NB4 (cell line): ENCODE measurements at regions not wholly inside any gene's neighbourhood (a gene's known extent, or its start where the extent isn't known, plus 50 kb on each side); places are given as distances from the start of the nearest gene placed in this dataset.

Source experiments
- CTCF ChIP-seq: IDR thresholded peaks from one replicate; pipeline ENCODE4 v1.5.1; 2012; ENCODE audit warnings: low read depth, low read length
- MAX ChIP-seq: IDR thresholded peaks from 2 replicates; pipeline ENCODE4 v1.6.1; 2011; ENCODE audit warnings: low read depth, low read length
- POLR2A ChIP-seq: IDR thresholded peaks from 2 replicates; pipeline ENCODE4 v1.6.1; 2011; ENCODE audit warnings: mild to moderate bottlenecking; ENCODE audit not compliant: insufficient read length; ENCODE audit errors: extremely low read depth

DNA sequence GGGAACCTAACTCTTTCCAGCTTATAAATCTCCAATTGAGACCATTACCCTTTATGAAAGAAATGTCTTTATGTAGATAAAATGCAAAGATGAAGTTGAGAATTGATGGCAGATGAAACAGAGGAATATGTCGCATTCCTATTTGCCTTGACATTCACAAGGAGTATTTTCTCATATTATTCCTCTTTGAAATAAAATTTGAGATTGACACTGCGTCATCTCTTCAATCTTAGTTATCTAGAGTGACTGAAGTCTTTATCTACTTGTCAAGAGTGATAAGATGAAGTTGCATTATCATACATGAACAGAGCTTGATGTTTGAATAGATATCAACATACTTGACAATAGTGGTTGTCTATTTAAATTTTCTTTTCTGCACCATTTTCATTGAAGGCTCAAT is 574.4 kb upstream of the SOX9 start:
- no peak for TF ChIP-seq CTCF
- TF ChIP-seq MAX, result no peak
- no peak for TF ChIP-seq POLR2A
